ENCODE measurements at regions not wholly inside any gene's neighbourhood (a gene's known extent, or its start where the extent isn't known, plus 50 kb on each side); places are given as distances from the start of the nearest gene placed in this dataset.

DNA sequence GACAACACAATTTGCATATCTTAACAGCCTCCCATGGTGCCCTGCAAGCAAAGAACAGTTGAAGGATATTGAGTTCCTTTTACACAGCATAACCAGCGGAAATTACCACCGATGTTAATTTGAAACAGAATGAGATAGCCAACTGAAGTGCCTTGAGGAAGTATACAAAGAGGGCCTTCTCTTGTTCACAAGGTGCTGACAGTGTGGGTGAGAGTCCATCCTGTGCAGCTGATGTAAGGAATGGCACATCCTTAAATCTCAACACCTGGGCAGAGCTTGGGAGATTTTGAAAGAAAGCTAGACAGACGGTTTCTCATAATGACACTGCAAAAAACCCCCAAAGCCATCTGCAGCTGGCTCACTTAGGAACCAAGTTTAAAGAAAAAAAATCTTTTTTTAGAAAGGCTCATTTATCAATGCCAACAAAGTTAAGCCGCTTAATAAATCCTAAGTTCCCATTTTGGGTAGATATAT, 818.6 kb downstream of the KCNJ2 start:
- no peak for TF ChIP-seq CTCF (IDR thresholded peaks at IDR 0.05; ENCODE audit: low read length)
- TF ChIP-seq EZH2 (IDR thresholded peaks at IDR 0.05; ENCODE audit: borderline replicate concordance, low read length), result no peak

All from OCI-LY1 (cell line).